ENCODE measurements at regions not wholly inside any gene's neighbourhood (a gene's known extent, or its start where the extent isn't known, plus 50 kb on each side); places are given as distances from the start of the nearest gene placed in this dataset.
A peak's percentile ranks its signal among the peaks of the same experiment; 100 is the strongest.

DNA sequence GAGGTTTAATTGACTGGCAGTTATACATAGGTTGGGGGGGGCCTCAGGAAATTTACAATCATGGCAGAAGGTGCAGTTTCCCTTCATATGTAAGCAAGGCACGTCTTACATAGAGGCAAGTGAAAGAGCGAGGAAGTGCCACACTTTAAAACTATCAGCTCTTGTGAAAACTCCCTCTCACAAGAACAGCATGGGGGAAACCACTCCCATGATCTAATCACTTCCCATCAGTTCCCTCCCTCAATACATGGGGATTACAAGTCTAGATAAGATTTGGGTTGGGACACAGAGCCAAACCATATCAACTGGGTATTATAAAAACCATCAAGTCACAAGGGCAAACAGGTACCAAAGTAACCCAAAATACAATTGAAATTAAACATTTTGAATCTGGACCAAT, 182.0 kb upstream of the FAT4 start:
- DNase-seq, result no peak

DNA sequence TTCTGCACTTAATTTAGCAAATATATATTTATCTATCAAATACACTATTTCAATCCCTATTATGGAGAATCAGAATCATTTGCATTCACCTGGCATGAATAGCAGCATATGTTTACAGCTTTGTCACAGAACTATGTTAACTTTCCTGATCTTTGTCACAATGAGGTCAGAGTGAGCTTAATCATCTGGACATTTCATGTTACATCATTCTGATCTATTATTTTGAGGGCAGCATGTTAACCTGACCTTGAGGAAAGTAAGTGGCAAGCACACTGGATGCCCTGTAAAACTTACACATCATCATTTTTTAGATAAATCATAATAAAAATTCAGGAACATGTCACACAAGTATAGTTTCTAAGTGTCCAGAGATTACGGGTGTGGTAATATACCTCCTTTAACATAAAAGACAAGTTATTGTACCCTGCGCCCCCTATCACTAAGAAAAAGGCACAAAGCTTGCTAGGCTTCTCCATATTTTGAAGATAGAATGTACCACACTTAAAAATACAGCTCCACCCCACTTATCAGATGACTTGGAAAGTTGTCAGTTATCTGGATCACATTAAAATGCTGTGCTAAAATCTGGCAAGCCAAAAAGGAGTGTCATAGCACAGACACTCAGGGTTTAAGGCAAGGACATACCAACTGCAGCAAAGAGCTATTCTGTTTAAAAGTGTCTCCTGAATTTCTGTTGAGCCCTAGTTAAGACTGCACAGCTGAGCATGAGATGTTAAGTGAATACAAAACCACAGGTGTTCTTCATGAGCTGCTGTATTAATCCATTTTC, 182.7 kb upstream of the FAT4 start:
- no peak for DNase-seq

DNA sequence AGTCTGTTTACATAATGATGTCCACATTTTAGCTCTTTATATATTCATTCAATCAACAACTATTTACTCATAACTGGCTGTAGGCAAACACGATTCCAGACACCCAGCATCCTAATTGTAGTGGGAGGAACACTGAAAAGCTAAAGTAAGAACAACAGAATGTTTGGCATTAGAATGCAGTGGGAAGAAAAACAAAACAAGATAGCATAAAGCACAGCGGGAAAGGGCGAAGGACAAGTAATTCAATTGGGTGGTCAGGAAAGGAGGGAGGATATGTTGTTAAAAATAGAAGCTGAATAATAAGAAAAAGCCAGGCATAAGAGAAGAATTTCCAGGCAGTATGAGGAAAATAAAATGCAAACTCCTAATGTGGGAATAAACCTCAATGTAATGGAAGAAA, 189.5 kb upstream of the FAT4 start:
- no peak for DNase-seq

DNA sequence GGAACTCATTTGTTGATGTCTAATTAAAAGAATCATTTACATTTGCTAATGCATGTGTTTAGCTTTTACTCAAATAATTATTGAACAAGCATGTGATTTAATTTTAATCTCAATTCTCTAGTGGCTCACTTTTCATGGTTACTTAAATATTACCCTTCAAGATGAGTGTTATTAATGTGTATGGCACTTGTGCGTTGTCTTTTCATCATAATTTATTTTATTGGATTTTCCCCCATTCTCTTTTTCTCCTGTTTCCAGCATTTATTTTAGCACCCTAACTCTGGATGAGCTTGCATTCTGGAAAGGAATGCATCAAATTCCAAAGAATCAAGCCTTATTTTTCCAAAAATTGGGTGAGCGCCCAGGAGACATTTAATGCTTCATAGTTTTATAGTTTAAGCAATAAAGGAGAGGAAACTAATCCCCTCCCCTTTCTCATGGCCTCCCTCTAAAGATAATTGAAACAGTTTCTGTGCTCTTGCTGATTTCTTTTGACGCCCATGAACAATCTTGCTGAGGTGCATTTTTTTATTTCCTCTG, 191.1 kb upstream of the FAT4 start:
- DNase-seq, result no peak

DNA sequence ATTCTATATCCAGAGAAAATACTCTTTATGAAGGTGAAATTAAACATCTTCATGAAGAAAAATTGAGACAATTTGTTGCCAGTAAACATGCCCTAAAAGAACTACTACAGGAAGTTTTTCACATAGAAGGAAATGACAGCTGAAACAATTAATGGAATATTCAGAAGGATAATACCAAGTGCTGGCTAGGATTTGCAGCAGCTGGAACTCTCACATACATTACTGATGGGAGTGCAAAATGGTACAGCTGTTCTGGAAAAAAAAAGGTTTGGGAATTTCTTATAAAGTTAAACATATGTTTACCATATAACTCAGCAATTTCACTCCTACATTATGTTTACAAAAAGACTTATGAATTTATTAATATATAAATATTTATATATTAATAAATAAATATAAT, 193.2 kb upstream of the FAT4 start:
- no peak for DNase-seq

DNA sequence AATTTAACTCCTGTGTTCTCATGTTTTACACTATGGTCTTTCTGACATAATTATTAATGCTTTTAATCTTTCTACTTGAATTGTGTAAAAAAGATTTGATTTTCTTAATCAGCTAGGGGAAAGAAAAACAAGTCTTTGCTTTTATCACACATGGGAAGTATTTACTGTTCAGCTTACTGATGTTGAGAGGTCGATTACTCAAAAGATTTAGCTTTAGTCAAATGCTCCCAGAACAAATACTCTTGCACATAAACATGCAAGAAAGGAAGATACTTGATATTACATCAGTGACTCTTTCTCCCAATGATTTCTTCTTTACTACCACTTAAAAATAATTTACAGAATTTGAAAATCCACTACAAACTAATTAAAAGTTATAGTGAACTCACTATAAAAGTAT, 198.3 kb upstream of the FAT4 start:
- no peak for DNase-seq

DNA sequence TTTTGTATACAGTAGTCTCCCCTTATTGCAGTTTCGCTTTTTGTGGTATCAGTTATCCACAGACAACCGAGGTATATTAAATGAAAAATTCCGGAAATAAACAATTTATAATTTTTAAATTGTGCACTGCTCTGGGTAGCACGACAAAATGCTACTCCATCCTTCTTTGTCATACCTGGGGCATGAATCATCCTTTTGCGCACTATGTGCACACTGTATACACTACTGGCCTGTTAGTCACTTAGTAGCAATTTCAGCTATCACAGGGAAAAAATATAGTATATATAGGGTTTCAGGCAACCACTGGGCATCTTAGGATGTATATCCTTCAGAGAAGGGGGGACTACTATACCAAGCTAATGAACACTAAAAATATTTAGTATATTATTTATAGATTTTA, 198.8 kb upstream of the FAT4 start:
- DNase-seq, result no peak

DNA sequence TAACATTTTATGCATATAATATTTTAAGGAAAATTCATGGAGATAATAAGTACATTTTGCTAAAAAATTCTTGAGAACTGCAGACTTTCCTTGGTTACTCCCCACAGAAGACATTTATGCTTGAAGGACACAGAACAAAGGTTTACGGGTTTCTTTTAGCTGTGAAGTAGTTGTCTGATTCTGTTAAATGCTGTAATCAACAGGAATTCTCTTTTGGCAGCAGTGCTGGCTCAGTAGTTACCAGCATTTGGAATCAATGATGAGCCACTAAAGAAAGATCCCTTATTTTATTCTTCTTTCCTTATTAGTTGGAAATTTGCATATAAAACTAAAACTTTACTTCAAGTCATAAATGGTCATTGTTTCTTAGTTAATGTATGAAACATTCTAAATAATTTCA, 199.3 kb upstream of the FAT4 start:
- no peak for DNase-seq

DNA sequence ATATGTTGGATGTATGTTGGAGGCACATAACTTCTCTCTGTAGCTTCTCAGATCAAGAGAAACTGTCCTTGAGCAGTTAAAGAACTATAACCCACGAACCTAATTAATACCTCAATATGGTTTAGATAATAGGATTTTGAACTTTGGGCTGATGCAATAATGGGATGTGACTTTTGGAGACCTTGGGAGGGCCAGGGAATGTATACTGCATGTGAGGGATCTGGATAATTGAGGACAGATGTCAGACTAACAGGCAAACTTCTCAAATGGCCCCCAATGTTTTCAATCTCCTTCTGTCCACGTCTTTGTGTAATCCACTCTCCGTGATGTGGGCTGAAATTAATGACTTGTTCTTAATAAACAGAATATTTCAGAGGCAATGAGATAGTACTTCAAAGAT, 202.2 kb upstream of the FAT4 start:
- peak; percentile 75 for DNase-seq

DNA sequence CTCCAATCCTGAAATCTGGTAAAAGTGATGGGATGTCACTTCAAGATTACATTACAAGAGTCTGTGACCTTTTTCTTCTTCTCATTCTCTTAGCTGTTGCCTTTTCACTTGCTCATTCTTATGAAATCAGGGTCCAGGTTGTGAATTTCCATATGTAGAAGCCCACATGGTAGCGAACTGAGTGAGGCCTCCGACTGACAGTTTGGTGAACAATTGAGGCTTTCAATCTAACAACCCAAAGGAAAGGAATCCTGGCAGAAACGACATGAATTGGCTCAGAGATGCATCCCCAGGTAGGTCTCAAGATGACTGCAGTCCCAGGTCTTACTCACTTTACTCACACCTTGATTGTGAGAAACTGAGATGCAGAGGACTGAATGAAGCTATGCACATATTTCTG, 203.4 kb upstream of the FAT4 start:
- DNase-seq, result no peak

DNA sequence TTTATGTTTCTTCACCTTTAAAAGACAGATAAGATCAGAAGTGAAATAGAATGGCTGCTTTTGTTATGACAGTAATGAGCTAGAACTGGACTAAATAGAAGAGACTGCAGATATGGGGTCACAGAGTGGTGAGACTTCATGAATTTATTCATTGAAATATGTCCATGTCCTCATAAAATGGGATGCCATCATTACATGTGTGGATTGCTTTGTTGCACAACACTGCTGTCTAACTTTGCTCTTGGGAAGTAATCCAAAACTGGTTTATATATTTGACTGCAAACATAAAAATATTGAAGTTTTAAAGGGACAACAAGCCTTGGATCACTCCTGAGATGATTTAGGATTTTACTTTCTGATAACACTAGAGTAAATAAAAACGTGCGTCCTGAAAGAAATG, 209.2 kb upstream of the FAT4 start:
- DNase-seq, result no peak

DNA sequence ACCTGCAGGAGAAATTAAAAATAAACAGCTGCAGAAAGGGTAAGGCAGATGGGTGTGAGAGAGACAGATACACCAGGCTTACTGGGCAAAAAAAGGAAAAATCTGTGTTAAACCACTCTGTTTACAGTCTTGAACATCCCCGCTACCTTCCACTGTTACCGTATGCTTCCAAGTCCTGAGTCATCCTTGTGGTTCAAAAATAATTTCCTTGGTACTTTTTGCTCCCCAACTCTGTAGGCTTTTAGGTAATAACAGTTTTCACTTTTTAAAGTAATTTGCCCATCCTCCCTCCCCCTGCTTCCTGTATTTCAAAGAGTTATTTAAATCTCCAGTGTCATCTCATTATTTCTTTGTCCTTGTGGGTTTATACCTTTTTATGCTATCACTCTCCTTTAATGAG, 210.1 kb upstream of the FAT4 start:
- DNase-seq, result no peak

DNA sequence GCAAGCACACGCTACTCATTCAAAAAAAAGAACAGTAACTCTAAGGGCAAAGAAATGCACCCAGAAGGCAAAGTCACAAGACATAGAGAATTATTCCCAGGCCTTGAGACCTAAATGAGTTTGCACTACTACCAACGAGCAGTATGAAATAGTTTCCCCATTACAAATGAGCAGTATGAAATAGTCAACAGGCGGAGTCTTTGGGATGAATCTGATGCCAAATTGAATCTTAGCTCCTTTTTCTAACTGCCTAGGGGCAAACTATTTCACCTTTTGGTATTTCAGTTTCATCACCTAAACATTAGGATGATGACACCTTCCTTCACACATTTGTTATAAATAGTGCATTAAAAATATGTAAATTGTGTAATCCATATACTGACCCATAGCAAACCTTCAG, 213.0 kb upstream of the FAT4 start:
- no peak for DNase-seq

DNA sequence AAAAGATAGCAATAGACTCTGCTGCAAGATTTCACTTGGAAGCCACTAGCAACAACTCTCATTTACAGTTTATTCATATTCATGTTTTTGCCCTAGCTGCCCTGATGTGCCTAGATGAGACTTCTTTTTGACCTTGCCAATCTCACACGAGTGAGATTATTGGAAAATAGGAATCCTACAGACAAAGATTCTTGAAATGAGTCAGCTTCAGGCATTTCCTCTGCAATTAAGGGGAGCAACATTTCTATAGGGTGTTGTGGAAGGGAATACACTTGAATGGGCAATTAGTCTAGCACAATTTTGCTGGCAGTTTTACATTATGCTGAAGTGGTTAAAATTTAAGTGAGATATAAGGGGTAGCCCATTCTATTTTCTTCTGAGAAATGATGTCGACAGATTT, 217.0 kb upstream of the FAT4 start:
- DNase-seq, result no peak

DNA sequence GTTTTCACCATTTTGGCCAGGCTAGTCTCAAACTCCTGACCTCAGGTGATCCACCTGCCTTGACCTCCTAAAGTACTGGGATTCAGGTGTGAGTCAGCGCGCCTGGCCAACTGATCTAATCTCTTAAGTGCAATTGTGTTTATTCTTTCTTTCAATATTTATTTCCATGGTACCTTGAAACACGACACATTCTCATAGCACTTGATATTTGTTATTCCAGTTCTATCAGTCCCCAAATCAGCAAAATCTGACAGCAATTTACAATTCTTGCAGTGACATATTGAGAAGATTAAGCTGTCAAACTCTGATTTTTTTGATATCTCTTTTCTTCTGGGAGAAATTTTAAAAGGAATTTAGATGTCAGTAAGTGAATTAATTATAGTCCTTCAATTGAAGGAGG, 218.1 kb upstream of the FAT4 start:
- DNase-seq, result no peak

DNA sequence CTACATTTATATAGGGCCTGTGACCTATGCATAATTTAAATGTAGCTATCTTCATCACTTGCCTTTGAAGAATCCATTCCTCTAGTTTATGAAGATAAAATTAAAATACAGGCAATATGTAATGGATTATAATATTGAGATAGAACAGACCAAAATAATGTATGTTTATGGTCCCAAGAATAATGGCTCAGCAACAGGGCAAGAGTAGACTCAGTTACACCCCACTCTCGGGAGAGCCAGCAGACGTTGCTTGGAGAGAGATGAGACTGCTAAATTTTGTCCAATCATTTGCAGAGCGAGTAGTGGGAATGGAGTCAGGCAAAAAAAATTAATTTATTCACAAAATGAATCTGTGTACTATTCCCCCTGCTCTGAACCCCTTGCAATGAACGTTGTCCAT, 223.2 kb upstream of the FAT4 start:
- no peak for DNase-seq

DNA sequence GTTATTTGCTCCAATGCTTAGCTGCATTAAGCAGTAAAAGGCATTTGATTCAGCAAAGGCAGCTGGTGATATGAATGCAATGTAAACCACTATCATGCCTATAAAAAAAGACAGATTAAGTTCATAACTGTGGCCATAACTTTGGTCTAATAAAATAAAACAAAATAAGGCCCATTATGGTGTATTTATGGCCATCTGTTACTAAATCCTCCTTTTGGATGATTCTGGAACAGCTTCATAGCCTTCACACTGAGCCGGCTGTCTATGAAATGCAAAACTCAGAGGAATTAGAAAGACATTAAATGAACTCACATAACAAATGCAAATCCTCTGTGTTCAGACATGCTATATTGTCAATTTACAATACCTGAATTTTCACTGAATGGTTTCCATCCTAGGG, 223.7 kb upstream of the FAT4 start:
- DNase-seq, result no peak

DNA sequence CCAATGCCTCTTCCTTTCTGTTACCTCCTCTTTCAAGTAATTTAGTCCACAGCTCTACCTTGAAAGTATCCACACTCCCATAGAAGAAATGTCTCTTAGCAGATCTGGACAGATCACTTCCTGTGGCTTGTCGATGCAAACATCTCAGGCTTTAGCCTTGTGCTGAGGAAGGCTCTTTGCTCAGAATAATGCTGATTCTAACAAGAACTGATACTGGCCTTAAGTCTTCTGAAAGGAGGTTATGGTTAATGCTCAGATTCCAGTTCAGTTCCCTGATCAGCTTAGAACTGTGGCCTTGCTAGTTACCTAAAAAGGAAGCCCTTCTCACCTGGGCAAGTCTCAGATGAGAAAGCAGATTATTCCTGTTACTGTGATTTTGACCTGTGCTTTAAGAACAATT, 230.1 kb upstream of the FAT4 start:
- DNase-seq, result no peak

DNA sequence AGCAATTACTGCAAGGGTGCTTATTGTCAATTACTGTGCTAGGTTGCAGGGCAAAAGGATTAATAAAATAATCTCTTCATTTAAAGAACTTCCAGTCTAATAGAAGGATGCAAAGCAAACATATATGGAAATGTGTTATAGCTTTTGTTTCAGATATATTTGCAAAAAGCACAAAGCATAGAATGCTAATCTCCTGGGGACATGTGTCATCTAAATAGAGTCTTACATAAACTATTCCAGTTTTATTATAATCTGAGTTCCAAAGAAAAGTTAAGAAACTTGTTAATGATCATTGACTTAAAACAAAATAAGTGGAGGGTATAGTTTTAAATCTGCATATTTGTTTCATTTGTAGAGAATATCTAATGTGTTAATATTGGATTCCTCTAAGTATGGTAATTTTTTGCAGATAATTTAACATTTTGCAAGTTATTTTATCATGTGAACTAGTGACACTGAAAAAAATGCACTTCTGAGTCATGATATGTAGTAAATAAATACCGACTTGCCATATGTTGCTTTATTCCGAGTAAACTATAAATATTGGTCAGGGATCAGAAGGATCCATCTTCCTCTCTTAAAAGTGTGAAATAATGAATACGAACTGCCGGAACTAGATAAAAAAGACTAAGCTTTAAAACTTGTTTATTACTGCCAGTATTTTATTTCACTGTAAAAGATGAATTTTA, 231.9 kb upstream of the FAT4 start:
- DNase-seq, result no peak

DNA sequence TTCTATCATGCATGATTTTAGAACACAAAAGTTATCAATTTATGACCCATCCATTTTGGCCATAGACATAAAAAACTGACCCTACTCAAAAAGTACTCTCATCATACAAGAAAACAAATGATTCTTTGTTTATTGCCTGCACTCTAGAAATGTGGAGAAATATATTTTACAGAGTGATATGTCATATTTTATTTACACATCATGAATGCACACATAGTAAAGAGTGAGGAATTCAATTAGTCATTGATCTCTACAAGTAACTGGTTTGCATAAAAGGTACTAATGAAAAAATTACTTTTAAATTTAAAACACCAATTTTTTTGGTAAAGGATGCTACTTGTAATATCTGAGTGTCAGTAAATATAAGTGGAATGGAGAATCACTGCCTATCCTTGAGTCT, 242.5 kb upstream of the FAT4 start:
- no peak for DNase-seq

DNA sequence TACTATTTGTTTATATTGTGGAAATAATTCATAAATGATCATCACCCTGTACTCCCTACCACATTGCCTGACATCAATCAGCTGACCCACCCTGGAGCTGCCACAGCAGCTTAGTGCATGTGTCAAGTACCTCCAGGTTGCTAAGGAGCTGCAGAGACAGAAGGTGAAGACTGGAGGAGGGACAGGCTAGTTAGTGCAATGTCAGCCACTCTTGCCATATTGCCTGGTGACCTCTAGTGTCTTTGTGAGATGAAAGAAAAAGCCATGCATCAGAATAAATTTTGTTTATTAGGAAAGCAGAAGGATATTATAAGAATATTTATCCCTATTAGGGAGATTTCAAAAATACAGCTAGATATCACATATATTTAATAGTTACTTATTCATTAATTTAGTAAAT, 243.9 kb upstream of the FAT4 start:
- peak; percentile 49 for DNase-seq

DNA sequence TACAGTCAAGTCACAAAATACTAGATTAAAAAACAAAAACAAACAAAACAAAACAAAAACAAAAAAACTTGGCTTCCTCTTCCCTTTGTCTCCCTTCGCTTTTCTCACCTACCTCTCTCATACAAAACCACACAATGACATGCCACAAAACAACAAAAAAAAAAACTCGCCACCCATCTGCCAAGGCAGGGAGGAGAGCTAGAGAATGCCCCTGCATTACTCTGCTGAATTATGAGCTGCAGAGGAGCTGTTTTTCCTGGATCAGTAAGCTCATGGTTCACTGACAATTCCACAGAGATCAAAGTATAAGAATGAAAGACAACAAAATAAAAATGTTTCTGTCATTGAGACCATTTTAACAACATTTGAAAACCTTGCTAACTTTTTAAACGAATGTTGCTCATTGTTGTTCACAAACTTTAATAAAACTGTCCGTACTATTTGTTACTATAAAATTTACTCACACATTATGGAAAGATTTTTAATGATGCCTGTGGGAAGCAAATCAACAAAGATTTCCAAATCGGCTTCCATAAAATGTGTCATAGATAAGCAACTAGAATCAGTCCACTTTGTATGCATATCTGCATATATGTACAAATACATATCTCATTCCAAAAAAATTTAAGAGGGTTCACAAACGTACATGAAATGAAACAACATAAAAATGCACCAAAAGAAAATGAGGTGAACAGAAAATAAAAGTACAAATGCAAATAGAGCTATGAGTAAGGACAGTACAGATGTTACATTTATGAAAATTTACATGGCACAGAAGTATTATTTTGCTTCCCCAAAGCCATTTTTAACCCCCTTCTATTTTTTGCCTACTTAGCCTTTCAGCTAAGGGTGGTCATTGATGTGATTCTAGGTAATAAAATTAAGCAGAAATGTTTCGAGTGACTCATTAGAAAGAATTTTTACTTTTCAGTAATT, 252.4 kb upstream of the FAT4 start:
- DNase-seq, result no peak

DNA sequence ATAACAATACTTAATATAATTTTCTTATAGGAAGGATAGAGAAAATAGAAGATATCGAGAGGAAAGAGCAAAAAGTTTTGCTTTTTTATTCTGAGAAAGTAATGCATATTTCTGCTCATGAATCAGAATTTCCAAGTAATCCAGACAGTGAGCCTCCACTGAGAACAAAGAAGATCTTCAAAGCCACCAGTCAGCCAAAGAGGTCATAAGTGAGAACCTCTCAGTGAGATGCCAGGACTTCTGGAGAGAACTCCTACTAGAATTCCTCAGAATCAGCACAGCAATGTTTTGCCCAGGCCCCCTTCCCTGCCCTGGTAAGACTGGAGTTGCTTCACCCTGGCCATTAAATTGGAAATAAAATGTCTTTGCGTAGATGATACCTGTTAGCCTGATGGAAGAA, 254.4 kb upstream of the FAT4 start:
- no peak for DNase-seq

DNA sequence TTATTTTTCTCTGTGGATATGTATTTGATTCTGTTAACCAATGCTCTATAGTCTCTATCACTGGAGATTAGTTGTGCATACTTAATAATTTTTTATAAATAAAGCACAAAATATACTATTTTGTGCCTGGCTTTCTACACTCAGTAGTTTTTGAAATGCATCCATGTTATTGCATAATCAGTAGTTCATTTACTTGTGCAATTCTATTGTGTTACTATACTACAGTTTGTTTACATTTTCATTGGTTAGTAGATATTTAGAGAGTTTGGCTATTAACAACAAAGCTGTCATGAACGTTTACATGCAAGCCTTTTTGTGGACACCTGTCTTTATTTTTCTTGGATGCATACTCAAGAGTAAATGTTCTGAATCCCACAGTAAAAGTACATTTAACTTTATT, 265.0 kb upstream of the FAT4 start:
- no peak for DNase-seq

All from NCI-H82 (cell line).